ENCODE measurements at regions not wholly inside any gene's neighbourhood (a gene's known extent, or its start where the extent isn't known, plus 50 kb on each side); places are given as distances from the start of the nearest gene placed in this dataset.

DNA sequence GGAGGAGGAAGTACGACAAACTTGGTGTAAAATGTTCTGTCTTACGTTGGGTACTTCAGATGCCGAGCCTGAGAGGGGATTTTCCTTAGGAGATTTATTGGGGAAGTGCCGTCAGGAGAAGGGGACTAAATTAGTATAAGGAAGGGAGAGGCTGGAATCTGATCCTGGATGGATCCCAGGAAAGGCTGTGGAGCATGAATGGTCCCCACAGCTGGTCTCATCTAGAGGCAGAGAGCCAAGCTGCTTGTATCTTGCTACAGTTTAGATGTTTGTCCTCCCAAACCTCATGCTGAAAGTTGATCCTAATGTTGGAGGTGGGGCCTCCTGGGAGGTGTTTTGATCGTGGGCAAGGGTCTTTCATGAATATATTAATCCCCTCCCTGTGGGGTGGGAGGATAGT, 798.4 kb upstream of the EEF2KMT start:
- DNase-seq (ENCODE audit: low read depth): no peak

GRCh38 chr16:5895137-5895536, 797.5 kb upstream of the EEF2KMT start:
- no peak for DNase-seq (ENCODE audit: low read depth)

DNA sequence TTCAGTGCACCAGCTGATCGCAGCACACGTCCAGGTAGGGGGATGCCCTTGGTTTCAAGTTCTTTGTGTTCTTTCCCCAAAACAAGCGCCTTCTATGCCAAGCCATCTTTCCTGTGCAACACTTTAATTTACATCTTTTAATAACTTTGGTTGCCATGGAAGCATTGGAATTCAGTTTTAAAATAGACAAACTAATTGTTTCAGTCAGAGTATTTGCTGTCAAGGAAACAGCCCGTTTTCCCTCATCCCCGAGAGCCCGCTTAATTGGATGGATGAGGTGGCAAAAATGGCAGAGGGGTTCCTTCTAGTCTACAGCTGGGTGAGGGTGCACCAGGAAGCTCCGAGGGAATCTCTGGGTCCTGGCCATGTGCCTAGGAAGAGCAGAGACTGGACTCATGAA, 793.7 kb upstream of the EEF2KMT start:
- no peak for DNase-seq (ENCODE audit: low read depth)

DNA sequence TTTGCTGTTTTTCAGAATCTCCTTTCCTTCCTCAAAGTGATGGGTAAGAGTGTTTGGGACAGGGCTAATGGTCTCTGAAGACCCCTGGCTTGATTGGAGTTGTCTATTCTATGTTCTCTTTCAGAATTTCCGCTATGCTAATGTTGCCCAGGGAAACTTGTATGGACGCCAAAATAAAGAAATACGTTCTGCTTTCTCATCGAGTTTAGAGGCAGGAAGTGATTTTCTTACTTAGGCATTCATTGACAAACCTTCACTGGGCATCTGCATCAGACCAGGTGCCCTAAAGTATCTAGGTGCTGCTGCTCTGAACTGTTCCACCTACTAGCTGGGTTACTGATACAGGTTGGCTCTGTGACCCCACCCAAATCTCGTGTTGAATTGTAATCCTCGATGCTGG, 787.9 kb upstream of the EEF2KMT start:
- no peak for DNase-seq (ENCODE audit: low read depth)

GRCh38 chr16:5884996-5885395, 787.4 kb upstream of the EEF2KMT start:
- DNase-seq (ENCODE audit: low read depth): no peak

DNA sequence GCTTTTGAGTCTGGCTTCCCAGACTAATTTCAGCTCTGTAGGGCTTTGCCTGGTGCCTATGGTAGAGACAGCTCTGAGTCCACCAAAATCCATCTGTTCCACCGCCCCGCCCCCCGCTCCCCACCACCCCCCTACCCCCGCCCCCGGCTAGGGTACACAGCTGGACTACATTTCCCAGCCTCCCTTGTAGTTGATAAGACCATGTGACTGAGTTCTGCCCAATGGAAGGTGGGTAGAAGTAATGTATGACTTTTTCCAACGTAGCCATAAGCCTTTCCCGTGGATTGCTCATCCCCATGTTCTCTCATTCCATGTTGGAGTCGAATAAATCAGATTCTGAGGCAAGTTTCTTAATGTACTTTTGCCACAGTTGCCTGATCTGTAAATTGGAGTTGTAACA, 786.7 kb upstream of the EEF2KMT start:
- no peak for DNase-seq (ENCODE audit: low read depth)

DNA sequence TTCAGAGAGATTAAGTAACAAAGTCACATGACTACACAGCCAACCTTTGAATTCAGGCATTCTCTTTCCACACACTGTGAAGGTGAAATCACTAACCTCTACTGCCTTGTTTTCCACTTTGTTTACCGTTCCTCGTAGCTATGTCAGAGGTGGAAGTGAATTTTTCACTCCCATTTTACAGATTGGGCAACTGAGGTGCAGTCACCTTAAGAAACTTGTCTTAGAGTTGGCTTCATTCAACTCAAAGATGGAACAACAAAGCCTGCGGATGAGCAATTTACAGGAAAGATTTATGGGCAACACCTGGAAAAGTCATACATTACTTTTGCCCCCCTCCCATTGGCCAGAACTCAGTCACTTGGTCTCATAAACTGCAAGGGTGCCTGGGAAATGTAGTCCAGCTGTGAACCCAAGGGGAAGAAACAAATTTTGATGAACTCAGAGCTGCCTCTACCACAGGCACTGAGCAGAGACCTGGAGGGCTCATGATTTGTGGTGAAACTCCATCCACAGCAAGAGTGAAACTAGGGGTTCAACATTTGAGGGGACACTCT, 784.6 kb upstream of the EEF2KMT start:
- no peak for DNase-seq (ENCODE audit: low read depth)

DNA sequence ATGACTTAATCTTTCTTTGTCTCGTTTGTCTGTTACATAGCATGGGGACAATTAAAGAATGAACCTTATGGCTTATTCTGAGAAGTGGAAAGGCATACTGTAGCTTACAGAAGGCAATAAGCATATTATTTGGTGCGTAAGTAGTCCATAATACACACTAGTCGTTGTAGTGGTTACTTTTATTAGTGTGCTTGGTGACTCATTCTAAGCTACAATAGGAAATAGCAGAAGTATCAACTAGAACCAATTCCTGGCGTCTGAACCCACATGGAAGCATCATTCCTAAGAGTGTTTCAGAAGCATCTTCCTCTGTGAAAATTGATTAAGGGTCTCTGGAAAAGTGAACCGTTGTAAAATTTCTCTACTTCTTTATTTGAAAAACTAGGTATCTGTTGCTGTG, 777.8 kb upstream of the EEF2KMT start:
- no peak for DNase-seq (ENCODE audit: low read depth)

GRCh38 chr16:5874899-5875298, 777.3 kb upstream of the EEF2KMT start:
- no peak for DNase-seq (ENCODE audit: low read depth)

DNA sequence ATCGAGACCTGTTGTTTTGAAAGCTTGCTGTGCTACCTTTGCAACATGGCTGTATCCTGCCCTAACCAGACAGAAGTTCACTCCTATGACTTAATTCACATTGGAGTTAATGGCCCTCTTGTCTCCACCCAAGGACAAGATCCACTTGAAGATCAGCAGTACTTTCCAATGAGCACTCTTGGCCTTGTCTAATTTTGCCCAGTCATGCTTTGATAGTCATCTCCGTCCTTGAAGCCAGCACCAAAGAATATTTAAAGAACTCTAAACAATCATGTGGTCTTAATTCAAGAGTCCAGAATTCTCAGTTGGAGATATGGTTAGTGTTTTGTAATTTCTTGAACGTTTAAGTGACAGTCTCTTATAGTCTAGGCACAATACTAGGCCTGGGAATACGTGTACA, 775.6 kb upstream of the EEF2KMT start:
- no peak for DNase-seq (ENCODE audit: low read depth)

DNA sequence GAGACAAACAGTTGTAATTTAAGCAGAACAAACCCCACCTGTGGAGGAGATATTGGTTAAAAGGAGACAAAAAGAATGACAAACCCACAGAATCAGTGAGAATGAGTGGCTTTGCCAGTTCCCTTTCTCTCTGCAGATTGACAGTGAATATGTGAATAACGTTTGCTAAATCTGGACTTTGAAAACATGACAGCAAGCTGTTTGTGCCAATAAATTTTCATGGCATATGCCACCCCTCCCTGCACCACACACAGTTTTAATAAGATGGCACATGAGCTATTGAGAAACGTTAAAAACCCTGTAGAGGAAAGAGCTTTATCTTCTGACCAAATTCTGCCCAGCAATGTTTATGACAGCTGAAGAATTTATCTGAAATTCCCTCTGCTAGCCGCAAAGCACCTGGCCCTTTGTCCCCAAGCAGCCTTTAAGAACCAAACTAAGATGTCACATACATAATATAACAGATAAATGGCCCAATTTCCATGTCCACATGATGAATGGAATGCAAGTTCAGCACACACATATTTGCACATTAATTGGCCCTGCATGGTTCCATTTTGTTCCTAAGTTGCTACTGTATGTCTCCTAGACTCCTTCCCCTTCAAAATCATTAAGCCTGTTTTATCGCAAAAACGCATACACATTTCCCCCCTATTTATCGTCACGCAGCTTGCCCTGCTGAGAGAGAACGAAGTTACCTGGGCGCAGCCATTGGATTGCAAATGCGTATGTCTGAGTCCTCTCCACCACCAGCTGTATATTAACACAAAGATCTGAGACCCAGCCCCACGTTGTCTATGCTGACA, 773.5 kb upstream of the EEF2KMT start:
- no peak for DNase-seq (ENCODE audit: low read depth)

- DNase-seq (ENCODE audit: low read depth): no peak
These were observed 769.7 kb upstream of the EEF2KMT start for GRCh38 chr16:5867250-5867649.

DNA sequence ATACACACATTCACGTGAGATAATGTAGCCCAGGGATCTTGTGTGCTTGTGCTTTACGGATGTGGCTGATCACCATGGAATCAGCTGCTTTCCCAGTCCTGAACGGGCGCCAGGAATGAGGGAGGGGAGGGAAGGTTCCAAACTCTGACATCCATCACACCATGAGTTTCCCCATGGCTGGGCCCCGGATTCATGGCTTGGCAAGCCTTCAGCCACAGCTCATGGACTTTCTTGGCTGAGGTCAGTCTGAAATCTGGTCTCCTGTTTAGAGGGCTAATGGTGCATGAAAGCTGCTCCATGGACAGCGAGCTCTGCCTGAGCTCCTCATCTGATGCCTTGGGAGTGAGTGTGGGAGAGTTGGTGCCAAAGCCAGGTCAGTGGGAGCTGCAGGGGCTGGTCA, 767.6 kb upstream of the EEF2KMT start:
- no peak for DNase-seq (ENCODE audit: low read depth)

DNA sequence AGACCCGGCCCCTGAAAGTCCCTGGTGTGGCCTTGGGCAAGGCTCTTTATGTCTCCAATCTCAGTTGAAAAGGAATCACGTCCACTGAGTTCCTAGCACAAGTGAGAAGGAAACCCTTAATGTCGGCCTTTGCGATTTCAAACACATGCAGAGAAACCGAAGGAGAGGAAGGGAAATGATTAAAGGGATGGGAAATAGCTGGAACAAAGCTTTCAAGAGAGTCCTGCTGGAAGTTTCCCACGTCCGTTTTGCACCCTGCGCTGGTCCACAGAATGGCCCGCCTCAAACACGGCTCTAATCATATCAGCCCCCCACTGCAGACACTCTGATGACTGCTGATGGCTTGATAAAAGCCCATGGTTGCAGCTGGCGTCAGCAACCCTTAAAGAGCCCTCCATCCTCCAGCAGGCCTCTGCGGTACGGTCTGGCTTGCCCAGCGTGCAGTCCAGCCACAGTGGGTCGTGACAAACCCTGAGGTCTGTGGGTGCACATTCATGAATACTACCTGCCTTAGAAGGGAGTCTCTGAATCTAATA, 765.5 kb upstream of the EEF2KMT start:
- DNase-seq (ENCODE audit: low read depth): no peak

- no peak for DNase-seq (ENCODE audit: low read depth)
These were observed 764.7 kb upstream of the EEF2KMT start for GRCh38 chr16:5862103-5862840.

DNA sequence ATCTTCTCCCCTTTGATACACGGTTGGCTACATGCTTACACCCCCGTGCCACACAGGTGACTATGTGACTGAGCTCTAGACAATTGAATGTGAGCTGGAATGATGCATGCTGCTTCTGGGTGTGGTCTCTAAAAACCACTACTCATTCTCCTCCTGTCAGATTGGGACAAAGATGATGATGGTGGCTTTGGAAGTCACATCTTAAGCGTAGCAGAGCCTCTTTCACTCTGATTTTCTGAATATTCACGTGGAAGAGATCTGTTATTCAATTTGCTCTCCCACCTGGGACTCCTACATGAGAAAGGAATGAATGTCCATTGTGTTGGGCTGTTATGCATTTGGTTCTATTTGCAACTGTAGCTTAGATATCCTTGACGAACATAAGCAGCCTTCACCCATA, 763.6 kb upstream of the EEF2KMT start:
- DNase-seq (ENCODE audit: low read depth): no peak

DNA sequence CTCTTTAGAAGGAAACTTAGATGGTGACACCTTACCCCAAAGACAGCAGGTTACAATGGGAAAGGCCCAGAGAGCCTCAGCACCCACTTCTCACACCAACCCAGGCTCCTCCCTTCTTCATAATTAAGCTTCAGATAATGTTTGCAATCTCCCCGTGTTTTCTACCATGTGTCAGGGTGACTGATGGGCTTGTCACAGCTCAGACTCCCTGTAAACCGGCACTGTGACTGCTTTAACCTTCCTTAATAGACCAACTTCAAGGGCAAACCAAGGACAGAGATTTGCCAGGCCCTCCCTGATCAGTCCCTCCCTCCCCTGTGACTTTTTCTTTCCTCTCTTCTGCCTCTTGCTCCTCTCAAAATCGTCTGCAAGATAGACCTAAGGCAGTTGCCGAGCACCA, 760.6 kb upstream of the EEF2KMT start:
- no peak for DNase-seq (ENCODE audit: low read depth)

- no peak for DNase-seq (ENCODE audit: low read depth)
These were observed 756.4 kb upstream of the EEF2KMT start for GRCh38 chr16:5854027-5854426.

DNA sequence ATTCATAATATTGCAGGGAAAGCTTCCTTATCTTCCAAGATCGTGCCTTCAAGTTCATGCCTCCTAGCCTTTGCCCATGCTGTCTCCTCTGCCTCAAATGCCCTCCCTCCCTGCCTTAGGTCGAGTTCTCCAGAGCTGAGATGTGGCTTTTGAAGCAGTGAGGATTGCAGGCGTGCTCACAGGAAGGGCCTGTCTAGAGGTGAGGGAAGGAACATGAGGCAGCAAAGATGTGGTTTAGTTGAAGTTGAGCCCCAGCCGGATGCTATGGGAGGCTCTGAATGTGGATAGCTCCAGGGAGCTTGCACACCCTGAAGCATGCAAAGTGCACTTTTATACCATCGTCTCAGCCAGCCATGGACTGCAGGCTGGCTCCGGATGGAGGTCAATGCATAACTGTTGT, 754.6 kb upstream of the EEF2KMT start:
- no peak for DNase-seq (ENCODE audit: low read depth)

GRCh38 chr16:5851393-5851982, 753.9 kb upstream of the EEF2KMT start:
- DNase-seq (ENCODE audit: low read depth): no peak

- no peak for DNase-seq (ENCODE audit: low read depth)
These were observed 753.2 kb upstream of the EEF2KMT start for GRCh38 chr16:5850632-5851392.

- no peak for DNase-seq (ENCODE audit: low read depth)
These were observed 747.5 kb upstream of the EEF2KMT start for GRCh38 chr16:5845046-5845445.

Data from GM04504 (cell line).